ENCODE measurements at regions not wholly inside any gene's neighbourhood (a gene's known extent, or its start where the extent isn't known, plus 50 kb on each side); places are given as distances from the start of the nearest gene placed in this dataset.

DNA sequence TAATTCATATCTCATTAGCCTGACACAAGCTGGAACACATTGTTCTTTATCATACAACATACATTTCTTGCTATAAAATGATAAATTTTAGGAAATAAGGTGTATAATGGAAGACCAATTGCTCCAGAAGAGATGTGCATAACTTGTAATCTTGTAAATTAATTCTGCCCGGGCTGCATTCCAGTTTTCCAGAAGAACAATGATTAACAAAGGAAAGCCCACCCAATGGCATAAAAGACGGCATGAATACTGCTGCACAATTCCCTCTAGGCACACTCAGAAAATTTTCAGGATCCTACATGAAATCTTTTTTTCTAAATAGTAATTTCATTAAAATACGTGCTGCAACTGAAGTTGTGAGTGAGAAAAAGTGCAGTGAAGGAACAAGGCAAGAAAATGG, 137.4 kb upstream of the KRR1 start:
- TF ChIP-seq FOXA1 (IDR thresholded peaks at IDR 0.05): no peak
- TF ChIP-seq LEF1 (IDR thresholded peaks at IDR 0.05; ENCODE audit: borderline replicate concordance): no peak
- TF ChIP-seq NFRKB (IDR thresholded peaks at IDR 0.05): no peak
- no peak for TF ChIP-seq HDGF (IDR thresholded peaks at IDR 0.05; ENCODE audit: borderline replicate concordance)
- no peak for TF ChIP-seq SP1 (IDR thresholded peaks at IDR 0.05)
- no peak for TF ChIP-seq FOXM1 (IDR thresholded peaks at IDR 0.05; ENCODE audit: borderline replicate concordance)
- no peak for TF ChIP-seq PKNOX1 (IDR thresholded peaks at IDR 0.05)
- TF ChIP-seq ZNF384 (IDR thresholded peaks at IDR 0.05): no peak
- no peak for TF ChIP-seq ELF4 (IDR thresholded peaks at IDR 0.05)
- TF ChIP-seq L3MBTL2 (conservative IDR thresholded peaks at IDR 0.05): no peak
- TF ChIP-seq CTBP1 (IDR thresholded peaks at IDR 0.05; ENCODE audit: borderline replicate concordance): no peak
- no peak for TF ChIP-seq BHLHE40 (IDR thresholded peaks at IDR 0.05; ENCODE audit: borderline replicate concordance)
- TF ChIP-seq ARNT (IDR thresholded peaks at IDR 0.05): no peak
